HEK293 (cell line): ENCODE measurements at regions not wholly inside any gene's neighbourhood (a gene's known extent, or its start where the extent isn't known, plus 50 kb on each side); places are given as distances from the start of the nearest gene placed in this dataset.

Experiments
- CTCF ChIP-seq: fragments of 450-650 bp; formaldehyde crosslinking; IDR thresholded peaks from 2 replicates; pipeline ENCODE4 v1.5.1; 2016; ENCODE audit warnings: missing biosample characterization, missing genetic modification characterization
- GLIS1 ChIP-seq: fragments of 450-650 bp; formaldehyde crosslinking; IDR thresholded peaks from 2 replicates; pipeline ENCODE4 v1.5.1; 2016; ENCODE audit warnings: missing biosample characterization, missing genetic modification characterization
- SALL2 ChIP-seq: fragments of 450-650 bp; formaldehyde crosslinking; IDR thresholded peaks from 2 replicates; pipeline ENCODE4 v1.5.0; 2017; ENCODE audit warnings: missing biosample characterization, mild to moderate bottlenecking, missing genetic modification characterization, borderline replicate concordance
- YY1 ChIP-seq: fragments of 450-650 bp; formaldehyde crosslinking; IDR thresholded peaks from 2 replicates; pipeline ENCODE4 v1.5.1; 2018; ENCODE audit warnings: missing biosample characterization, missing genetic modification characterization
- ZNF133 ChIP-seq: fragments of 450-650 bp; formaldehyde crosslinking; IDR thresholded peaks from 2 replicates; pipeline ENCODE4 v1.5.1; 2016; ENCODE audit warnings: missing biosample characterization, missing genetic modification characterization
- ZNF138 ChIP-seq: fragments of 450-650 bp; formaldehyde crosslinking; IDR thresholded peaks from 2 replicates; pipeline ENCODE4 v1.5.1; 2016; ENCODE audit warnings: missing biosample characterization, missing genetic modification characterization, borderline replicate concordance
- ZNF623 ChIP-seq: fragments of 450-650 bp; formaldehyde crosslinking; IDR thresholded peaks from 2 replicates; pipeline ENCODE4 v1.5.1; 2016; ENCODE audit warnings: missing biosample characterization, missing genetic modification characterization
- ZNF629 ChIP-seq: fragments of 450-650 bp; formaldehyde crosslinking; IDR thresholded peaks from 2 replicates; pipeline ENCODE4 v1.5.1; 2017; ENCODE audit warnings: missing biosample characterization, missing genetic modification characterization

GRCh38 chr10:83302623-83303022, 836.7 kb upstream of the GHITM start:
- TF ChIP-seq GLIS1: no peak
- TF ChIP-seq ZNF629 (tag by site-specific recombination): no peak
- TF ChIP-seq CTCF (tag by site-specific recombination): no peak
- TF ChIP-seq ZNF138 (tag by site-specific recombination): no peak
- TF ChIP-seq SALL2: no peak
- no peak for TF ChIP-seq ZNF623
- no peak for TF ChIP-seq ZNF133 (tag by site-specific recombination)
- TF ChIP-seq YY1 (tag by site-specific recombination): no peak
